Stomach smooth muscle (tissue), 2 donors: ENCODE measurements at regions not wholly inside any gene's neighbourhood (a gene's known extent, or its start where the extent isn't known, plus 50 kb on each side); places are given as distances from the start of the nearest gene placed in this dataset.
"Not testable (repeated sequence)": the region's sequence is repeated elsewhere in the genome, so short reads cannot be mapped to it uniquely, and the experiment has no call there.

Source experiments
- H3K27ac ChIP-seq: one replicate; pipeline ENCODE4 v1.7.0; 2013; ENCODE audit warnings: mild to moderate bottlenecking, low read length, inconsistent platforms
- H3K27me3 ChIP-seq, 2 donors: one replicate each; pipeline ENCODE4 v1.7.0; 2013; ENCODE audit warnings: low read length in 2 of 2; ENCODE audit not compliant: insufficient read depth in 2 of 2, control insufficient read depth in 1 of 2
- H3K36me3 ChIP-seq, 2 donors: one replicate each; pipeline ENCODE4 v1.7.0; 2013; ENCODE audit warnings: low read length in 2 of 2; ENCODE audit not compliant: control insufficient read depth in 2 of 2, insufficient read depth in 2 of 2
- H3K4me1 ChIP-seq: one replicate; pipeline ENCODE4 v1.7.0; 2013; ENCODE audit warnings: low read length; ENCODE audit not compliant: control insufficient read depth, insufficient read depth
- H3K4me3 ChIP-seq, 2 donors: one replicate each; pipeline ENCODE4 v1.7.0; 2013; ENCODE audit warnings: low read length in 2 of 2
- H3K9ac ChIP-seq, 2 donors: one replicate each; pipeline ENCODE4 v1.7.0; 2013; ENCODE audit warnings: low read length in 2 of 2, mild to moderate bottlenecking in 1 of 2
- H3K9me3 ChIP-seq, 2 donors: one replicate each; pipeline ENCODE4 v1.7.0; 2013; ENCODE audit warnings: low read length in 2 of 2; ENCODE audit not compliant: control insufficient read depth in 2 of 2
- donor health status: healthy.
- donor health status: Pancreatic carcinoma.

DNA sequence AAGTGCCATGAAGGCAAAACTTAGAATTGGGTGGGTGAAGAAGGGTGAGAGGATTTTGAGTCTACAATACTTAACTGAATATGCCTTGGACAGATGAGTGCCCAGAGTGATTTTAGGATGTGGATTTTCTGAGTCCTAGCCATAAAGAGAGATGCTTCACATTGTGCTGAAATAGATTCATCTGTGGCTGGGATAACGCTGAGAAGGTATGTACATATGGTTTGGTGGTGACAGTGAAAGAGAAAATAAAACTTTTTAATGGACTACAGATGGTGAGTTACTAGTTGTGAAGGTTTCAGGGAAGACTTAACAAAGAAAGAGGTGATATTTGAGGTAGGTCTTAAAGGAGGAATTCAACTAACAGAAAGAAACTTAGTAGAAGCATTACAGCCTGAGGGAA lies 265.8 kb downstream of the AKAIN1 start:
- Histone ChIP-seq H3K36me3 (no peaks in the 10 kb centered on the region), H3K4me3 (no peak overlapping the region), H3K9ac (no peak overlapping the region), H3K27me3 (no peaks in the 10 kb centered on the region), H3K27ac (no peak overlapping the region), H3K4me1 (no peaks in the 10 kb centered on the region), H3K9me3 (no peaks in the 10 kb centered on the region)

DNA sequence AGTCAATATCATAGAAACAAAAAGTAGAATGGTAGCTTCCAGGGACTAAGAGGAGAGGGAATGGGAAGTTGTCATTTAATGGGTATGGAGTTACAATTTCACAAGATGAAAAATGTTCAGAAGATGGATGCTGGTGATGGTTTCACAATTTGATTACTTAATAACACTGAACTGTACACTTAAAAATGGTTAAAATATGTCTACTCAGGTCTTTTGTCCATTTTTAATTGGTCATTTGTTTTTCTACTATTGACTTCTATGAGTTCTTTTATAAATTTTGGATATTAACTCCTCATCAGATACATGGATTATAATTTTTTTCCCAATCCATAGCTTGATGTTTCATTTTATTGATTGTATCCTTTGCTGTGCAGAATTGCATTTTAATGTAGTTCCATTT lies 275.5 kb downstream of the AKAIN1 start:
- no peak overlapping the region for H3K27ac ChIP-seq
- no peak overlapping the region for H3K4me3 ChIP-seq
- H3K36me3 ChIP-seq = no peaks in the 10 kb centered on the region
- no peaks in the 10 kb centered on the region for H3K9me3 ChIP-seq
- no peak overlapping the region for H3K9ac ChIP-seq
- H3K27me3 ChIP-seq = no peaks in the 10 kb centered on the region
- H3K4me1 ChIP-seq = no peaks in the 10 kb centered on the region

DNA sequence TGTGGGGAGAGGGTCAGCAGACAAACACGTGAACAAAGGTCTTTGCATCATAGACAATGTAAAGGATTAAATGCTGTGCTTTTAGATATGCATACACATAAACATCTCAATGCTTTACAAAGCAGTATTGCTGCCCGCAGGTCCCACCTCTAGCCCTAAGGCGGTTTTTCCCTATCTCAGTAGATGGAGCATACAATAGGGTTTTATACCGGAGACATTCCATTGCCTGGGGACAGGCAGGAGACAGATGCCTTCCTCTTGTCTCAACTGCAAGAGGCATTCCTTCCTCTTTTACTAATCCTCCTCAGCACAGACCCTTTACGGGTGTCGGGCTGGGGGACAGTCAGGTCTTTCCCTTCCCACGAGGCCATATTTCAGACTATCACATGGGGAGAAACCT lies 279.5 kb downstream of the AKAIN1 start:
- H3K9ac ChIP-seq, H3K27ac ChIP-seq, H3K9me3 ChIP-seq, H3K4me1 ChIP-seq, H3K27me3 ChIP-seq, H3K4me3 ChIP-seq, H3K36me3 ChIP-seq: not testable (repeated sequence)

DNA sequence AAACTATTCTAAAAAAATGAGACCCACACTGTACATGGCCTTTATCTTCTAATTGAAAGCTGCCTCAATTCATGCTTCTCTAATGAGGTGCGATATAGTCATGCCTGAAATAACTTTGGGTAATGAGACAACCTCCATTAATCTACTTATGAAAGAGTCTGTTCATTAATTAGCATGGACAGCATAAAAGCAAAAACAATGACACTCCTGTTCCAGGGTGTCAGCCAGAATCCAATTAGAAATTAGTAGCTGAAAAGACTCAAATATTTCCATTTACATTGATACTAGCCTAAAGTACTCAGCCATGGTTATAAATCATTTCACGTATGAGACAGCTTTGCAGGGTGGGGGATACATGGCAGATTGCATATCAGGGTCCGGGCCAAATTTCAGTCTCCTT lies 288.7 kb downstream of the AKAIN1 start:
- Histone ChIP-seq H3K36me3 (no peaks in the 10 kb centered on the region), H3K9ac (no peak overlapping the region), H3K4me3 (no peak overlapping the region)

DNA sequence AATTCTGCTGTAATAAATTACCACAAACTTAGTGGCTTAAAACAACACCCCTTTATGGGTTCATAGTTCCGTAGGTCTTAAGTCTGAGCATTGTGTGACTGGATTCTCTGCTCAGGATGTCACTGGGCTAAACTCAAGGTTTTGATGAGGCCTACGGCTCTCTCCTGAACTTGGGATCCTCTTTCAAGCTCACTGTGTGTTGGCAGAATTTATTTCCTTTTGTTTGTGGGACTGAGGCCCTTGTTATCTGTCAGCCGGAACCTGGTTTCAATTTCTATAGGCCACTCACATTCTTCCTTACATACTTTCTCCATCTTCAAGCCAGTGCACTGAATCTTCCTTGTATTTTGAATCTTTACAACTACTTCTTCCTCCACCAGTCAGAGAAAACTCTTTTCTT lies 290.2 kb downstream of the AKAIN1 start:
- Histone ChIP-seq H3K4me3 (no peak overlapping the region), H3K27ac (no peak overlapping the region), H3K36me3 (no peaks in the 10 kb centered on the region), H3K9ac (no peak overlapping the region), H3K27me3 (no peaks in the 10 kb centered on the region), H3K4me1 (no peaks in the 10 kb centered on the region), H3K9me3 (no peaks in the 10 kb centered on the region)

More for the DNA sequence above, 288.7 kb downstream of the AKAIN1 start:
- Histone ChIP-seq H3K27me3 (no peaks in the 10 kb centered on the region), H3K27ac (no peak overlapping the region), H3K4me1 (no peaks in the 10 kb centered on the region), H3K9me3 (no peaks in the 10 kb centered on the region)

DNA sequence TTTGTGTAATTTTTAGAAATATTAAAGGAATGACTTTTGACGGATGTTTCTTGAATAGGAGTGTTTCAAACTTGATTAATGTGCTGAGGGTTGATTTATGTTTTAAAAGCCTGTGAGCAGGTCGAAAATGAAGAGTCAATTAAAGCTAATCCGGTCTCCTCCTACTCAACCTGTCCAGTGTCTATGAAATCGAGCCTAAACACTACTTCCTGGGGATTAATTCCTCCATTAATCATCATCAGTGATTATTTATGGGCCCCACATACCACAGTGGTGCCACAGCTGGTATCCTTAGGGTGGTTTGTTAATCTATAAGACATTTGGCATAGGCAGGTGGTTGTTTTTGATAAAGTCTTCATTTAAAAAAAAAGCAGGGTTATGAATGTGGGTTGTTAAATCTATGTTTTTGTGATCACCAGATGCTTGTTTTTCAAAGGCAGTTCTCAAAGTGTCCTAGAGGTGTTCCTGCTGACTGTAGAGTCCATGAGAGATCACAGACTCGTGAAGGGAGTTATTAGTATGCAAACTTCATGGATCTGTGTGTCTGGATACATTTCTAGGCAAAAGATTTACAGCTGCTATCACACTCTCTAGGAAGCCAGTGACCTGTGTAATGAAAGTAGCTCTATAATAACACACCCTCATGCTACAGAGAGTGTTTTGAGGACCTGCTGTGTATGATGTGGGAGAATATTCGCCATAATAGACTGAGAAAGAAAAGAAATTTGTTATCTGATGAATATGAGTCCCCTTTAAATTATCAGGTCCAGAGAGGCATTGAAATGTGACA lies 308.6 kb downstream of the AKAIN1 start:
- H3K9ac ChIP-seq = no peak overlapping the region
- no peaks in the 10 kb centered on the region for H3K36me3 ChIP-seq
- H3K4me3 ChIP-seq = no peak overlapping the region
- H3K9me3 ChIP-seq = peaks cover 3 to 12% of the 10 kb centered on the region in 2 donors
- no peak overlapping the region for H3K27ac ChIP-seq
- H3K27me3 ChIP-seq = no peaks in the 10 kb centered on the region
- no peaks in the 10 kb centered on the region for H3K4me1 ChIP-seq

DNA sequence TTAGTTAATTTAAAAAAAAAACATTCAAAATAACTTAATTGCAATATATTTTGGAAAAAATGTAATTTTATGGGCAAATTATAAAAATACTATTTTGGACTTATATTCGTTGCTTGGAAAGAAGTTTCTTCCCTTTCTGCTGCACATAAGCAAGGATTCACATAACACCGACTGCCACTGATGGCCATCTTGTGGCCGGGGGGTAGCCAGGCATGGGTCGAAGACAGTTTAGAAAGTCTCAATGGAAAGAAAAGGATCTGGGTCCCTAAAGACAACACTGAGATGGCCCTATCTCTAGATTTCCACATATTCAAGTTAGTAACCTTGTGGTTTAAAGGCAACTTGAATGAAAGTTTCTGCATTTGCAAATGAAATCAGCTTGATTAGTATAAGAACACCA lies 318.6 kb downstream of the AKAIN1 start:
- H3K27ac ChIP-seq = no peak overlapping the region
- no peaks in the 10 kb centered on the region for H3K4me1 ChIP-seq
- no peaks in the 10 kb centered on the region for H3K27me3 ChIP-seq
- H3K9me3 ChIP-seq = peaks cover 0 to 7% of the 10 kb centered on the region in 2 donors
- no peak overlapping the region for H3K4me3 ChIP-seq
- no peaks in the 10 kb centered on the region for H3K36me3 ChIP-seq
- no peak overlapping the region for H3K9ac ChIP-seq

DNA sequence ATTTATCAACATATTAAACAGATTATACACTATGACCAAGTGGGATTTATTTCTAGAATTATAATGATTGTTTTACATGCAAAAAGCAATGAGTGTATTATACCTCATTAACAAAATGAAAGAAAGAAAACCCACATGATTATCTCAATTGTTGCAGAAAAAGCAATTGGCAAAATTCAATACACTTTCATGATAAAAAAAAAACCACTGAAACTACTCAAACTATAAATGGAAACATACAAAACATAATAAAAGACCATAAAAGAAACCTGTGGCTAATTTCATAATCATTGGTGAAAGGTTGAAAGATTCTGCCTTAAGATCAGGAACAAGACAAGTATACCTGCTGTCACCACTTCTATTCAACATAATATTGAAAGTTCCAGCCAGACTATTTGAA lies 325.9 kb downstream of the AKAIN1 start:
- Histone ChIP-seq H3K9me3 (peaks cover 0 to 6% of the 10 kb centered on the region in 2 donors), H3K4me3 (no peak overlapping the region), H3K27ac (no peak overlapping the region), H3K4me1 (no peaks in the 10 kb centered on the region), H3K27me3 (no peaks in the 10 kb centered on the region), H3K9ac (no peak overlapping the region), H3K36me3 (no peaks in the 10 kb centered on the region)

DNA sequence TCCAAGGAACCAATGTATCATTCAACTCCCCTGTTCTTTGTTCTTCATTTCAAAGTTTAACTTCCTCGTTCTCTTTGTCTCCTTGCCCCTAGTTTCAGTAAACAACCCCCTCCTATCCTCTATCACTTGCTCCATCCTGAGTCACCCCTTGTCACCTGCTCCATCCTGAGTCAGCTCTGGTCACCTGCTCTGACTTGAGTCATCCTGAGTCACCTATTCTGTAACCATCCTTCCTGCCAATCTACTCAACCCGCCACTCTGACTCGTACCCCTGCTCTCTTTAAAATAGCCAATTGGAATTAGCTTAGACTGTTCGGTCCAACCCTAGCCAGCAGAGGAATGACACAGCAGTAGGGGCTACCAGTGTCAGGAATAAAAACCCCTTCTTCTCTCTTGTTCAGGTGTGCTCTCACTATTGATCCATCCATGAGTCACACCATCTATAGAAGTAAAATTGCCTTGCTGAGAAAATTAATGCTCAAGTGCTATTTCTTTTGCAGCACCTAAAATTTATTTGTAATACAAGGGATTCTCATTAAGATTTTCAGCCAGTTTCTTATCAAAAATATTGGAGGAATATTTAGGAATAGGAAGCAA lies 326.8 kb downstream of the AKAIN1 start:
- peaks cover 0 to 6% of the 10 kb centered on the region in 2 donors for H3K9me3 ChIP-seq
- H3K4me3 ChIP-seq = no peak overlapping the region
- no peak overlapping the region for H3K9ac ChIP-seq
- no peaks in the 10 kb centered on the region for H3K27me3 ChIP-seq
- no peaks in the 10 kb centered on the region for H3K36me3 ChIP-seq
- no peak overlapping the region for H3K27ac ChIP-seq
- H3K4me1 ChIP-seq = no peaks in the 10 kb centered on the region

DNA sequence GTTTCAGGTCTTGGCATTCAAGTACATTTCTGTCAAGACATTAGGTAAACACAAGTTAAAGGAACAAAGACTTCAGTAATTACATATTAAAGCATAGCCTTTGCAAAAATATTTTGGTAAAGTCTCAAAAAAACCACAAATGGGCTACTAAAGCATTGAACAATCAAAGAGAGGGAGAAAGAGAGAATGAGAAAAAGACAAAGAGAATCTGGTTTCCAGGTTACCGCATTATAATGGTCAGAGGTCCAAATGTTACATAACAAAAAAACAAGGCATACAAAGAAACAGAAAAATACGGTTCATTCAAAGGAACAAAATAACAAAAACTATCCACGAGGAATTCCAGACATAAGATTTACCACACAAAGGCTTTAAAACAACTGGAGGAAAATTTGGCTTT lies 327.9 kb downstream of the AKAIN1 start:
- no peaks in the 10 kb centered on the region for H3K27me3 ChIP-seq
- H3K9me3 ChIP-seq = peaks cover 0 to 6% of the 10 kb centered on the region in 2 donors

More for the DNA sequence above, 327.9 kb downstream of the AKAIN1 start:
- H3K4me1 ChIP-seq = no peaks in the 10 kb centered on the region
- H3K36me3 ChIP-seq = no peaks in the 10 kb centered on the region
- H3K27ac ChIP-seq = no peak overlapping the region
- H3K4me3 ChIP-seq = no peak overlapping the region
- no peak overlapping the region for H3K9ac ChIP-seq
